Esophagus squamous epithelium (tissue), 4 donors: ENCODE measurements at regions not wholly inside any gene's neighbourhood (a gene's known extent, or its start where the extent isn't known, plus 50 kb on each side); places are given as distances from the start of the nearest gene placed in this dataset.
"Not testable (repeated sequence)": the region's sequence is repeated elsewhere in the genome, so short reads cannot be mapped to it uniquely, and the experiment has no call there.

Experiments
- POLR2A ChIP-seq, 4 donors: fragments of 450-650 bp; IDR thresholded peaks; one replicate each; pipeline ENCODE4 v1.6.1; 2017; ENCODE audit warnings: antibody characterized with exemption in 4 of 4, mild to moderate bottlenecking in 4 of 4, moderate library complexity in 3 of 4
- TF ChIP-seq, protein P1 (sequence below), 6 experiments: fragments of 450-650 bp in 4 of 6; fragments of 200-600 bp in 2 of 6; sonication (generic) in 2 of 6; IDR thresholded peaks; one replicate each; pipeline ENCODE4 v1.5.1; 2016 to 2019; ENCODE audit warnings: antibody characterized with exemption in 6 of 6, mild to moderate bottlenecking in 4 of 6, moderate library complexity in 4 of 6

DNA sequence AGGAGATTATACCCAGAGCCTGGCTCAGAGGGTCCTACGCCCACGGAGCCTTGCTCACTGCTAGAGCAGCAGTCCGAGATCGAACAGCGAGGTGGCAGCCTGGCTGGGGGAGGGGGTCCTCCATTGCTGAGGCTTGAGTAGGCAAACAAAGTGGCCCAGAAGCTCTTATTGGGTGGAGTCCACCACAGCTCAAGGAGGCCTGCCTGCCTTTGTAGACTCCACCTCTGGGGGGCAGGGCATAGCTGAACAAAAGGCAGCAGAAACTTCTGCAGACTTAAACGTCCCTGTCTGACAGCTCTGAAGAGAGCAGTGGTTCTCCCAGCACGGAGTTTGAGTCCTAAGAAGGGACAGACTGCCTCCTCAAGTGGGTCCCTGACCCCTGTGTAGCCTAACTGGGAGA, 75.0 kb downstream of the TRIM27 start:
- TF ChIP-seq, protein P1, sequence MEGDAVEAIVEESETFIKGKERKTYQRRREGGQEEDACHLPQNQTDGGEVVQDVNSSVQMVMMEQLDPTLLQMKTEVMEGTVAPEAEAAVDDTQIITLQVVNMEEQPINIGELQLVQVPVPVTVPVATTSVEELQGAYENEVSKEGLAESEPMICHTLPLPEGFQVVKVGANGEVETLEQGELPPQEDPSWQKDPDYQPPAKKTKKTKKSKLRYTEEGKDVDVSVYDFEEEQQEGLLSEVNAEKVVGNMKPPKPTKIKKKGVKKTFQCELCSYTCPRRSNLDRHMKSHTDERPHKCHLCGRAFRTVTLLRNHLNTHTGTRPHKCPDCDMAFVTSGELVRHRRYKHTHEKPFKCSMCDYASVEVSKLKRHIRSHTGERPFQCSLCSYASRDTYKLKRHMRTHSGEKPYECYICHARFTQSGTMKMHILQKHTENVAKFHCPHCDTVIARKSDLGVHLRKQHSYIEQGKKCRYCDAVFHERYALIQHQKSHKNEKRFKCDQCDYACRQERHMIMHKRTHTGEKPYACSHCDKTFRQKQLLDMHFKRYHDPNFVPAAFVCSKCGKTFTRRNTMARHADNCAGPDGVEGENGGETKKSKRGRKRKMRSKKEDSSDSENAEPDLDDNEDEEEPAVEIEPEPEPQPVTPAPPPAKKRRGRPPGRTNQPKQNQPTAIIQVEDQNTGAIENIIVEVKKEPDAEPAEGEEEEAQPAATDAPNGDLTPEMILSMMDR (IDR thresholded peaks at IDR 0.05): not testable (repeated sequence)
- TF ChIP-seq POLR2A (IDR thresholded peaks at IDR 0.05): not testable (repeated sequence)
